ENCODE measurements at regions not wholly inside any gene's neighbourhood (a gene's known extent, or its start where the extent isn't known, plus 50 kb on each side); places are given as distances from the start of the nearest gene placed in this dataset.

- TF ChIP-seq REST (IDR thresholded peaks at IDR 0.05; ENCODE audit: borderline replicate concordance in 1 of 2, low read depth in 1 of 2, low read length in 2 of 2) (no peak), CEBPZ (IDR thresholded peaks at IDR 0.05; ENCODE audit: low read length) (no peak), ESRRA (CRISPR knock-in tag; IDR thresholded peaks at IDR 0.05; ENCODE audit: low read depth) (no peak), ZNF800 (CRISPR knock-in tag; IDR thresholded peaks at IDR 0.05) (no peak), AGO1 (IDR thresholded peaks at IDR 0.05; ENCODE audit: low read depth, low read length, poor library complexity, severe bottlenecking) (no peak), ZNF713 (CRISPR knock-in tag; IDR thresholded peaks at IDR 0.05) (no peak), KLF9 (CRISPR knock-in tag; IDR thresholded peaks at IDR 0.05; ENCODE audit: low read depth) (no peak), NONO (IDR thresholded peaks at IDR 0.05) (no peak), NONO (CRISPR knock-in tag; conservative IDR thresholded peaks at IDR 0.05) (no peak), GLMP (CRISPR knock-in tag; IDR thresholded peaks at IDR 0.05; ENCODE audit: borderline replicate concordance) (no peak), ZNF496 (CRISPR knock-in tag; IDR thresholded peaks at IDR 0.05; ENCODE audit: insufficient replicate concordance) (no peak), ZNF761 (CRISPR knock-in tag; conservative IDR thresholded peaks at IDR 0.05) (no peak), ZNF816 (CRISPR knock-in tag; IDR thresholded peaks at IDR 0.05; ENCODE audit: borderline replicate concordance) (no peak), ELF3 (CRISPR knock-in tag; IDR thresholded peaks at IDR 0.05) (0 out of 2 replicates have a peak, but pooled peaks have one; percentile 43), ZNF12 (CRISPR knock-in tag; IDR thresholded peaks at IDR 0.05) (no peak), ZNF33A (CRISPR knock-in tag; IDR thresholded peaks at IDR 0.05; ENCODE audit: borderline replicate concordance) (no peak), HHEX (CRISPR knock-in tag; IDR thresholded peaks at IDR 0.05) (no peak), GATA4 (IDR thresholded peaks at IDR 0.05; ENCODE audit: borderline replicate concordance, low read depth) (no peak), BORCS8-MEF2B (CRISPR knock-in tag; IDR thresholded peaks at IDR 0.05) (no peak)
Observed at GRCh38 chr6:168388641-168389633, 52.0 kb upstream of the SMOC2 start (continued).

Data from HepG2 (cell line).